ENCODE measurements at regions not wholly inside any gene's neighbourhood (a gene's known extent, or its start where the extent isn't known, plus 50 kb on each side); places are given as distances from the start of the nearest gene placed in this dataset.

DNA sequence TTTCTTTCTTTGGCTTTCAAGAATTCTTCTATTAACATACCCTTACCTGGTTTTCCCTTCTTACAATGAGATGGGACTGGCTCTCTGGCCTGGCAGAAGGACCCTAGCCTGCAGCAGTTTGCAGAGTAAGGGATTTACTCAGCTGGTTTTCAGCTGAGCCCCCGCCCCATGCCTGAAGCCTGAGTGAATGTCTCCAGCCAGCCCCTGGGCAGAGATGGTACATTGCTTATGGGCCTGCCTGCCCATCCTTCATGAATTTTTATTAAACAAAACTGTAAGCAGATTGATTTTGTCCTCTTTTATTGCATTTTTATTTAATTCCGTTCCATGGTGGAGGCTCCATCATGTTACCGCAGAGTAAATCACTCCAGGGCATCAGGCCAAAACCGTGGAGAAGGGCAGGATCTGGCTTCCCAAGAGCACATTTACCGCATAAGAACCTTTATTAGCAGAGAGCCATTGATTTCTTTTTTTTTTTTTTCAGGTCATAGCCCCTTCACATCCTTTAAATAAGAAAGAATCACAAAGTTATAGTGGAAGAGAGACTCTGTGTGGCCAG lies 316.2 kb downstream of the DHX35 start (continued):
- TF ChIP-seq, protein P1, sequence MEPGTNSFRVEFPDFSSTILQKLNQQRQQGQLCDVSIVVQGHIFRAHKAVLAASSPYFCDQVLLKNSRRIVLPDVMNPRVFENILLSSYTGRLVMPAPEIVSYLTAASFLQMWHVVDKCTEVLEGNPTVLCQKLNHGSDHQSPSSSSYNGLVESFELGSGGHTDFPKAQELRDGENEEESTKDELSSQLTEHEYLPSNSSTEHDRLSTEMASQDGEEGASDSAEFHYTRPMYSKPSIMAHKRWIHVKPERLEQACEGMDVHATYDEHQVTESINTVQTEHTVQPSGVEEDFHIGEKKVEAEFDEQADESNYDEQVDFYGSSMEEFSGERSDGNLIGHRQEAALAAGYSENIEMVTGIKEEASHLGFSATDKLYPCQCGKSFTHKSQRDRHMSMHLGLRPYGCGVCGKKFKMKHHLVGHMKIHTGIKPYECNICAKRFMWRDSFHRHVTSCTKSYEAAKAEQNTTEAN (CRISPR knock-in tag; IDR thresholded peaks at IDR 0.05): no peak
- TF ChIP-seq TEAD4 (CRISPR knock-in tag; IDR thresholded peaks at IDR 0.05): no peak
- TF ChIP-seq, protein P2, sequence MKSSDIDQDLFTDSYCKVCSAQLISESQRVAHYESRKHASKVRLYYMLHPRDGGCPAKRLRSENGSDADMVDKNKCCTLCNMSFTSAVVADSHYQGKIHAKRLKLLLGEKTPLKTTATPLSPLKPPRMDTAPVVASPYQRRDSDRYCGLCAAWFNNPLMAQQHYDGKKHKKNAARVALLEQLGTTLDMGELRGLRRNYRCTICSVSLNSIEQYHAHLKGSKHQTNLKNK (CRISPR knock-in tag; IDR thresholded peaks at IDR 0.05): no peak

DNA sequence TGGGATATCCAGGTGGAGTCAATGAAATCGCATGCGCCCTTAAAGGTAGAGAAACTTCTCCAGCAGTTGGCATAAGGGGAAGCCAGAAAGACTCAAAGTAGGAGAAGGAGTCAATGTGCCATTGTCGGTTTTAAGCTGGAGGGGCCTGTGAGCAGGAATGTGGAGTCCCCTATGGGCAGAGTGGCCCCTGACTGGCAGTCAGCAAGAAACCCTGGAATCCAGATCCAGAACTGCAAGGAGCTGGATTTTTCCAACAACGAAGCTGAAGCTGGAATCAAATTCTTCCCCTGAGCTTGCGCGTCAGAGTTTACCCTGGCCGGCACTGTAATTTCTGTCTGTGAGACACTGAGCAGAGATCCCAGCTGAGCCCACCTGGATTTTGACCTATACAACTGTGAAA lies 315.0 kb downstream of the DHX35 start:
- CTCF ChIA-PET: interaction anchor here (1.0 to 2.3 kb wide), 5 partner anchors 8 to 152 kb away, joined by 3 to 8 read pairs (median 7); no protein-coding TSS in a partner anchor
- peaks cover 27% of the 10 kb centered on the region for H3K27me3 Mint-ChIP-seq (ENCODE audit: low read depth)
- ATAC-seq: no peak

DNA sequence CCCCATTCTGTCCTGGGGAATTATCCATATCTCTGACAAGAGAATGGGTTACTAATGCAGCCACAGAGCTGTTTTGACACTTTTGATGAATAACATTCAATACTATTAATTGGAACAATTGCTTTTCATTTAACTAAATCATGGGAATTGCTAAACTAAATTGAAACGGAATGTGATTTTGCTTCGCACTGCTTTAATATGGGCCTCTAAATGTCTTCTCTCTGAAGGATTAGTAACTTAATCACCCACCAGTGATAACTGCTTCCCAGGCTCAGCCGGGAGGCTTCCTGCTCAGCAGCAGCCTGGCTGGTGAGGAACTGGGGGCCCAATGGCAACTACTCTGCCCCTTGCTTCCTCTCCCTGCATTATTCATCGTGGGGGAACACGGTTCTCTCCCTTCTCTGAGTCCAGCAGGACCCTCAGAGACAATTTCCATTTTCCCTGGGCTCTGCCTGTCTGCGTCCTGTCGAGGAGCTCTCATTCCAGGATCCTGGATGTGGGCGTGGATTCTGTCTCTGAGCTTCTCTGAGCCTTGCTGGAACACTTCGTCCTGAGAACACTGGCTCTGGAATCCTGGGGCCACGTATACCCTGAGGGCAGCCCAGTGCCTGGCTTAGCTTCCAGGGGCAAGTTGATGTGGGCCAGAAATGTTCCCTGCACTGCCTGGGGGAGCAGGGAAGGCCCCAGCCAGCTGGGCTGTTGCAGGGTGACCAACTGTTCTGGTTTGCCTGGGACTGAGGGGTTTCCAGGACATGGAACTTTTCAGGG lies 308.9 kb downstream of the DHX35 start:
- DNase-seq (ENCODE audit: low spot score) (no peak), ATAC-seq (no peak; the same call in 1 of the 2 replicates)
- Mint-ChIP-seq H3K36me3 (peaks cover 5% of the 10 kb centered on the region), H3K4me3 (no peak overlapping the region), H3K27me3 (ENCODE audit: low read depth) (peaks cover 6% of the 10 kb centered on the region; the same call in 1 of the 2 replicates), H3K27ac (no peak overlapping the region), H3K9me3 (peaks cover 13% of the 10 kb centered on the region), H3K4me1 (peaks cover 20% of the 10 kb centered on the region)
- TF ChIP-seq, protein P3, sequence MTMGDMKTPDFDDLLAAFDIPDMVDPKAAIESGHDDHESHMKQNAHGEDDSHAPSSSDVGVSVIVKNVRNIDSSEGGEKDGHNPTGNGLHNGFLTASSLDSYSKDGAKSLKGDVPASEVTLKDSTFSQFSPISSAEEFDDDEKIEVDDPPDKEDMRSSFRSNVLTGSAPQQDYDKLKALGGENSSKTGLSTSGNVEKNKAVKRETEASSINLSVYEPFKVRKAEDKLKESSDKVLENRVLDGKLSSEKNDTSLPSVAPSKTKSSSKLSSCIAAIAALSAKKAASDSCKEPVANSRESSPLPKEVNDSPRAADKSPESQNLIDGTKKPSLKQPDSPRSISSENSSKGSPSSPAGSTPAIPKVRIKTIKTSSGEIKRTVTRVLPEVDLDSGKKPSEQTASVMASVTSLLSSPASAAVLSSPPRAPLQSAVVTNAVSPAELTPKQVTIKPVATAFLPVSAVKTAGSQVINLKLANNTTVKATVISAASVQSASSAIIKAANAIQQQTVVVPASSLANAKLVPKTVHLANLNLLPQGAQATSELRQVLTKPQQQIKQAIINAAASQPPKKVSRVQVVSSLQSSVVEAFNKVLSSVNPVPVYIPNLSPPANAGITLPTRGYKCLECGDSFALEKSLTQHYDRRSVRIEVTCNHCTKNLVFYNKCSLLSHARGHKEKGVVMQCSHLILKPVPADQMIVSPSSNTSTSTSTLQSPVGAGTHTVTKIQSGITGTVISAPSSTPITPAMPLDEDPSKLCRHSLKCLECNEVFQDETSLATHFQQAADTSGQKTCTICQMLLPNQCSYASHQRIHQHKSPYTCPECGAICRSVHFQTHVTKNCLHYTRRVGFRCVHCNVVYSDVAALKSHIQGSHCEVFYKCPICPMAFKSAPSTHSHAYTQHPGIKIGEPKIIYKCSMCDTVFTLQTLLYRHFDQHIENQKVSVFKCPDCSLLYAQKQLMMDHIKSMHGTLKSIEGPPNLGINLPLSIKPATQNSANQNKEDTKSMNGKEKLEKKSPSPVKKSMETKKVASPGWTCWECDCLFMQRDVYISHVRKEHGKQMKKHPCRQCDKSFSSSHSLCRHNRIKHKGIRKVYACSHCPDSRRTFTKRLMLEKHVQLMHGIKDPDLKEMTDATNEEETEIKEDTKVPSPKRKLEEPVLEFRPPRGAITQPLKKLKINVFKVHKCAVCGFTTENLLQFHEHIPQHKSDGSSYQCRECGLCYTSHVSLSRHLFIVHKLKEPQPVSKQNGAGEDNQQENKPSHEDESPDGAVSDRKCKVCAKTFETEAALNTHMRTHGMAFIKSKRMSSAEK (CRISPR knock-in tag; IDR thresholded peaks at IDR 0.05; ENCODE audit: borderline replicate concordance): no peak
- TF ChIP-seq NFYB (CRISPR knock-in tag; conservative IDR thresholded peaks at IDR 0.05; ENCODE audit: low read depth): no peak
- TF ChIP-seq ELF4 (CRISPR knock-in tag; IDR thresholded peaks at IDR 0.05; ENCODE audit: low read depth): no peak
- ChIA-PET CTCF (interaction anchor here (0.7 to 1.6 kb wide), 8 partner anchors 12 to 603 kb away, joined by 3 to 8 read pairs (median 6); no protein-coding TSS in a partner anchor), POLR2A (interaction anchor here (1.0 kb wide), 1 partner anchor 151 kb away, joined by 3 read pairs; no protein-coding TSS in a partner anchor)

More for the DNA sequence above, 315.0 kb downstream of the DHX35 start:
- no peak overlapping the region for H3K27ac Mint-ChIP-seq
- H3K36me3 Mint-ChIP-seq: peaks cover 12% of the 10 kb centered on the region
- peaks cover 26% of the 10 kb centered on the region for H3K4me1 Mint-ChIP-seq
- POLR2A ChIA-PET: no interaction called here
- TF ChIP-seq GABPB1 (CRISPR knock-in tag; IDR thresholded peaks at IDR 0.05): no peak
- TF ChIP-seq, protein P4, sequence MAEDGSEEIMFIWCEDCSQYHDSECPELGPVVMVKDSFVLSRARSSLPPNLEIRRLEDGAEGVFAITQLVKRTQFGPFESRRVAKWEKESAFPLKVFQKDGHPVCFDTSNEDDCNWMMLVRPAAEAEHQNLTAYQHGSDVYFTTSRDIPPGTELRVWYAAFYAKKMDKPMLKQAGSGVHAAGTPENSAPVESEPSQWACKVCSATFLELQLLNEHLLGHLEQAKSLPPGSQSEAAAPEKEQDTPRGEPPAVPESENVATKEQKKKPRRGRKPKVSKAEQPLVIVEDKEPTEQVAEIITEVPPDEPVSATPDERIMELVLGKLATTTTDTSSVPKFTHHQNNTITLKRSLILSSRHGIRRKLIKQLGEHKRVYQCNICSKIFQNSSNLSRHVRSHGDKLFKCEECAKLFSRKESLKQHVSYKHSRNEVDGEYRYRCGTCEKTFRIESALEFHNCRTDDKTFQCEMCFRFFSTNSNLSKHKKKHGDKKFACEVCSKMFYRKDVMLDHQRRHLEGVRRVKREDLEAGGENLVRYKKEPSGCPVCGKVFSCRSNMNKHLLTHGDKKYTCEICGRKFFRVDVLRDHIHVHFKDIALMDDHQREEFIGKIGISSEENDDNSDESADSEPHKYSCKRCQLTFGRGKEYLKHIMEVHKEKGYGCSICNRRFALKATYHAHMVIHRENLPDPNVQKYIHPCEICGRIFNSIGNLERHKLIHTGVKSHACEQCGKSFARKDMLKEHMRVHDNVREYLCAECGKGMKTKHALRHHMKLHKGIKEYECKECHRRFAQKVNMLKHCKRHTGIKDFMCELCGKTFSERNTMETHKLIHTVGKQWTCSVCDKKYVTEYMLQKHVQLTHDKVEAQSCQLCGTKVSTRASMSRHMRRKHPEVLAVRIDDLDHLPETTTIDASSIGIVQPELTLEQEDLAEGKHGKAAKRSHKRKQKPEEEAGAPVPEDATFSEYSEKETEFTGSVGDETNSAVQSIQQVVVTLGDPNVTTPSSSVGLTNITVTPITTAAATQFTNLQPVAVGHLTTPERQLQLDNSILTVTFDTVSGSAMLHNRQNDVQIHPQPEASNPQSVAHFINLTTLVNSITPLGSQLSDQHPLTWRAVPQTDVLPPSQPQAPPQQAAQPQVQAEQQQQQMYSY (CRISPR knock-in tag; IDR thresholded peaks at IDR 0.05): peak; percentile 85
- TF ChIP-seq, protein P5, sequence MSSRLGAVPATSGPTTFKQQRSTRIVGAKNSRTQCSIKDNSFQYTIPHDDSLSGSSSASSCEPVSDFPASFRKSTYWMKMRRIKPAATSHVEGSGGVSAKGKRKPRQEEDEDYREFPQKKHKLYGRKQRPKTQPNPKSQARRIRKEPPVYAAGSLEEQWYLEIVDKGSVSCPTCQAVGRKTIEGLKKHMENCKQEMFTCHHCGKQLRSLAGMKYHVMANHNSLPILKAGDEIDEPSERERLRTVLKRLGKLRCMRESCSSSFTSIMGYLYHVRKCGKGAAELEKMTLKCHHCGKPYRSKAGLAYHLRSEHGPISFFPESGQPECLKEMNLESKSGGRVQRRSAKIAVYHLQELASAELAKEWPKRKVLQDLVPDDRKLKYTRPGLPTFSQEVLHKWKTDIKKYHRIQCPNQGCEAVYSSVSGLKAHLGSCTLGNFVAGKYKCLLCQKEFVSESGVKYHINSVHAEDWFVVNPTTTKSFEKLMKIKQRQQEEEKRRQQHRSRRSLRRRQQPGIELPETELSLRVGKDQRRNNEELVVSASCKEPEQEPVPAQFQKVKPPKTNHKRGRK (CRISPR knock-in tag; IDR thresholded peaks at IDR 0.05; ENCODE audit: borderline replicate concordance): no peak
- DNase-seq (ENCODE audit: low spot score): no peak
- peaks cover 21% of the 10 kb centered on the region for H3K9me3 Mint-ChIP-seq
- no peak overlapping the region for H3K4me3 Mint-ChIP-seq

Data from WTC11 (cell line).